ENCODE measurements at regions not wholly inside any gene's neighbourhood (a gene's known extent, or its start where the extent isn't known, plus 50 kb on each side); places are given as distances from the start of the nearest gene placed in this dataset.
"Not testable (repeated sequence)": the region's sequence is repeated elsewhere in the genome, so short reads cannot be mapped to it uniquely, and the experiment has no call there.

- no peak for DNase-seq (ENCODE audit: extremely low read depth, low read depth)
Observed at GRCh38 chr12:60231303-60231702, 635.5 kb downstream of the SLC16A7 start.

- DNase-seq (ENCODE audit: extremely low read depth, low read depth) = no peak
Observed at GRCh38 chr12:60231976-60232907, 636.4 kb downstream of the SLC16A7 start.

- not testable (repeated sequence) for DNase-seq (ENCODE audit: extremely low read depth, low read depth)
Observed at GRCh38 chr12:60234611-60235195, 638.9 kb downstream of the SLC16A7 start.

GRCh38 chr12:60235261-60235660 lies 639.4 kb downstream of the SLC16A7 start:
- no peak for DNase-seq (ENCODE audit: extremely low read depth, low read depth)

- DNase-seq (ENCODE audit: extremely low read depth, low read depth) = not testable (repeated sequence)
Observed at GRCh38 chr12:60236416-60236815, 640.6 kb downstream of the SLC16A7 start.

GRCh38 chr12:60240891-60241290 lies 645.1 kb downstream of the SLC16A7 start:
- no peak for DNase-seq (ENCODE audit: extremely low read depth, low read depth)

- DNase-seq (ENCODE audit: extremely low read depth, low read depth) = no peak
Observed at GRCh38 chr12:60251091-60251490, 655.3 kb downstream of the SLC16A7 start.

GRCh38 chr12:60252359-60253096 lies 656.7 kb downstream of the SLC16A7 start:
- no peak for DNase-seq (ENCODE audit: extremely low read depth, low read depth)

- no peak for DNase-seq (ENCODE audit: extremely low read depth, low read depth)
Observed at GRCh38 chr12:60255044-60255443, 659.2 kb downstream of the SLC16A7 start.

GRCh38 chr12:60257063-60257462 lies 661.2 kb downstream of the SLC16A7 start:
- peak; percentile 14 for DNase-seq (ENCODE audit: extremely low read depth, low read depth)

GRCh38 chr12:60259225-60259624 lies 663.4 kb downstream of the SLC16A7 start:
- DNase-seq (ENCODE audit: extremely low read depth, low read depth) = no peak

GRCh38 chr12:60262378-60262777 lies 666.5 kb downstream of the SLC16A7 start:
- DNase-seq (ENCODE audit: extremely low read depth, low read depth) = no peak

- no peak for DNase-seq (ENCODE audit: extremely low read depth, low read depth)
Observed at GRCh38 chr12:60263161-60263560, 667.3 kb downstream of the SLC16A7 start.

- DNase-seq (ENCODE audit: extremely low read depth, low read depth) = no peak
Observed at GRCh38 chr12:60263836-60264493, 668.1 kb downstream of the SLC16A7 start.

GRCh38 chr12:60265741-60266140 lies 669.9 kb downstream of the SLC16A7 start:
- no peak for DNase-seq (ENCODE audit: extremely low read depth, low read depth)

GRCh38 chr12:60266381-60266852 lies 670.6 kb downstream of the SLC16A7 start:
- DNase-seq (ENCODE audit: extremely low read depth, low read depth) = peak; percentile 59

GRCh38 chr12:60269611-60270269 lies 673.9 kb downstream of the SLC16A7 start:
- DNase-seq (ENCODE audit: extremely low read depth, low read depth) = no peak

GRCh38 chr12:60271816-60272215 lies 676.0 kb downstream of the SLC16A7 start:
- no peak for DNase-seq (ENCODE audit: extremely low read depth, low read depth)

GRCh38 chr12:60278209-60278608 lies 682.4 kb downstream of the SLC16A7 start:
- DNase-seq (ENCODE audit: extremely low read depth, low read depth) = no peak

GRCh38 chr12:60279221-60279620 lies 683.4 kb downstream of the SLC16A7 start:
- DNase-seq (ENCODE audit: extremely low read depth, low read depth) = no peak
